Loucy (cell line): ENCODE measurements at regions not wholly inside any gene's neighbourhood (a gene's known extent, or its start where the extent isn't known, plus 50 kb on each side); places are given as distances from the start of the nearest gene placed in this dataset.

Experiments
- EZH2phosphoT487 ChIP-seq: fragments of 200-600 bp; IDR thresholded peaks from 2 replicates; pipeline ENCODE4 v1.6.1; 2018; ENCODE audit warnings: antibody characterized with exemption, mild to moderate bottlenecking, moderate library complexity, borderline replicate concordance
- TF ChIP-seq, protein P1 (sequence below): fragments of 200-600 bp; sonication (generic); conservative IDR thresholded peaks from 2 replicates; pipeline ENCODE4 v1.5.1; 2014; ENCODE audit warnings: mild to moderate bottlenecking, antibody characterized with exemption, low read length

DNA sequence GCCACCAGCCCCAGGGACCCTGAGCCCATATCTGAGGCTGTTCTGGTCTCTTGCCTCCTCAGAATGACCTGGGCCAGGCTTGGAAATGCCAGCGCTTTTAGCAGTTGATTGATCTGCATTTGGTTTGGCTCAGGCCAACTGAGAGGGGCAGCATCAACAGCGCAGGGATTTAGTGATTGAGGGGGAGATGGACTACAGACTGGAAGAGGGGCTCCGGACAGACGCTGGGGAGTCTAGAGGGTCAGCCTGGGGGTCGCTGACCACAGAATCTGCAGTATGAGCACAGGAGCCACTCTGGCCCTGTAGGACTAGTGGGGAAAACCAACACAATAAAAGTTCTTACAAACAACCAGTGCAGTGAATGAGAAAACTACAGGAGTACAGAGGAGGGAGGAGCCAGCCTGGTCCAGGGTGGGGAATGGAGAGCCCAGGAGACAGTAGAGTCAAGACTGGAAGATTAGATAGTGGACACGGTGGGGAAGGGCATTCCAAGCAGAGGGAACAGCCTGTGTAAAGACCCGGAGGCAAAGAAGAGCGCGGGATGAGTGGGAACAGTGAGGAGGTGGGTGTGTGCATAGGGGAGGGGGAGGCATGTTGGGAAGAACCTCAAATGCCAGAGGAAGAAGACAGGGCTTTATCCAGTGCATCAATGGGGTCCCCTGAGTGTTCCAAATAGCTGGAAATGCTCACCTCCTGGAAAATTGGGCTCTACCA is 128.9 kb downstream of the MRM1 start:
- TF ChIP-seq, protein P1, sequence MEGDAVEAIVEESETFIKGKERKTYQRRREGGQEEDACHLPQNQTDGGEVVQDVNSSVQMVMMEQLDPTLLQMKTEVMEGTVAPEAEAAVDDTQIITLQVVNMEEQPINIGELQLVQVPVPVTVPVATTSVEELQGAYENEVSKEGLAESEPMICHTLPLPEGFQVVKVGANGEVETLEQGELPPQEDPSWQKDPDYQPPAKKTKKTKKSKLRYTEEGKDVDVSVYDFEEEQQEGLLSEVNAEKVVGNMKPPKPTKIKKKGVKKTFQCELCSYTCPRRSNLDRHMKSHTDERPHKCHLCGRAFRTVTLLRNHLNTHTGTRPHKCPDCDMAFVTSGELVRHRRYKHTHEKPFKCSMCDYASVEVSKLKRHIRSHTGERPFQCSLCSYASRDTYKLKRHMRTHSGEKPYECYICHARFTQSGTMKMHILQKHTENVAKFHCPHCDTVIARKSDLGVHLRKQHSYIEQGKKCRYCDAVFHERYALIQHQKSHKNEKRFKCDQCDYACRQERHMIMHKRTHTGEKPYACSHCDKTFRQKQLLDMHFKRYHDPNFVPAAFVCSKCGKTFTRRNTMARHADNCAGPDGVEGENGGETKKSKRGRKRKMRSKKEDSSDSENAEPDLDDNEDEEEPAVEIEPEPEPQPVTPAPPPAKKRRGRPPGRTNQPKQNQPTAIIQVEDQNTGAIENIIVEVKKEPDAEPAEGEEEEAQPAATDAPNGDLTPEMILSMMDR, result no peak
- TF ChIP-seq EZH2phosphoT487, result no peak
